ENCODE measurements at regions not wholly inside any gene's neighbourhood (a gene's known extent, or its start where the extent isn't known, plus 50 kb on each side); places are given as distances from the start of the nearest gene placed in this dataset.

GRCh38 chr10:131456411-131456810 lies 144.9 kb upstream of the TCERG1L start:
- H3K4me2 ChIP-seq, result no peak overlapping the region
- no peak overlapping the region for H2AFZ ChIP-seq (ENCODE audit: low read depth)

DNA sequence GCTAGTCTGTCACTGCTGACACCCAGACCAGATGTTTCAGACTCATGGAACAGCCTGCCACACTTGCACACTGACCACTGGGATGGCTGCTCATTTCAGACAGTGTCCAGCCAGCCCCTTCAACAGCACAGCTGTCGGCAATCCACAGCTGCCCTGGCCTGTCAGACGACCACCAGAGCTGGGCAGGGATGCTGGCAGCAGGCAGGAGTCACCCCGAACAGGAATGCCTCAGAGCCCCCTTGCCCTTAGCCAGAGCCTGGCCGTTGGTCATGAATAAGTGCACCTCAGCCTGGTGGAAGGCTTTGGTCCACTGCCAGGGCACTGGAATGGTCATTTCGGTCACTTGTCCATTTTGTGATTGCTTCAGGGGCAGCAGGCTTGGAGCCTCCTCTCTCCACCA lies 149.6 kb upstream of the TCERG1L start:
- Histone ChIP-seq H3K4me1 (ENCODE audit: low read depth, poor library complexity, severe bottlenecking) (no peaks in the 10 kb centered on the region), H3K27ac (no peak overlapping the region), H2AFZ (ENCODE audit: low read depth) (no peak overlapping the region), H4K20me1 (ENCODE audit: insufficient read depth) (no peaks in the 10 kb centered on the region), H3K79me2 (ENCODE audit: insufficient read depth, low read depth) (no peaks in the 10 kb centered on the region), H3K9ac (no peak overlapping the region), H3K4me3 (IDR thresholded peaks at IDR 0.05; ENCODE audit: insufficient read depth, low read depth, low read length) (no peak overlapping the region), H3K27me3 (ENCODE audit: insufficient read depth, low read depth) (peaks cover 1% of the 10 kb centered on the region; the same call in 1 of the 2 replicates), H3K4me2 (no peak overlapping the region), H3K36me3 (ENCODE audit: insufficient read depth) (no peaks in the 10 kb centered on the region)
- no peak for TF ChIP-seq CTCF (conservative IDR thresholded peaks at IDR 0.05; ENCODE audit: low read depth, low read length)

More at GRCh38 chr10:131456411-131456810, 144.9 kb upstream of the TCERG1L start:
- H3K9ac ChIP-seq, result no peak overlapping the region
- no peaks in the 10 kb centered on the region for H3K79me2 ChIP-seq (ENCODE audit: insufficient read depth, low read depth)
- H3K27me3 ChIP-seq (ENCODE audit: insufficient read depth, low read depth), result peaks cover 4% of the 10 kb centered on the region; the same call in 1 of the 2 replicates
- TF ChIP-seq CTCF (conservative IDR thresholded peaks at IDR 0.05; ENCODE audit: low read depth, low read length), result no peak
- no peaks in the 10 kb centered on the region for H4K20me1 ChIP-seq (ENCODE audit: insufficient read depth)
- H3K4me3 ChIP-seq (IDR thresholded peaks at IDR 0.05; ENCODE audit: insufficient read depth, low read depth, low read length), result no peak overlapping the region
- H3K27ac ChIP-seq, result no peak overlapping the region
- H3K4me1 ChIP-seq (ENCODE audit: low read depth, poor library complexity, severe bottlenecking), result no peaks in the 10 kb centered on the region
- H3K36me3 ChIP-seq (ENCODE audit: insufficient read depth), result no peaks in the 10 kb centered on the region

DNA sequence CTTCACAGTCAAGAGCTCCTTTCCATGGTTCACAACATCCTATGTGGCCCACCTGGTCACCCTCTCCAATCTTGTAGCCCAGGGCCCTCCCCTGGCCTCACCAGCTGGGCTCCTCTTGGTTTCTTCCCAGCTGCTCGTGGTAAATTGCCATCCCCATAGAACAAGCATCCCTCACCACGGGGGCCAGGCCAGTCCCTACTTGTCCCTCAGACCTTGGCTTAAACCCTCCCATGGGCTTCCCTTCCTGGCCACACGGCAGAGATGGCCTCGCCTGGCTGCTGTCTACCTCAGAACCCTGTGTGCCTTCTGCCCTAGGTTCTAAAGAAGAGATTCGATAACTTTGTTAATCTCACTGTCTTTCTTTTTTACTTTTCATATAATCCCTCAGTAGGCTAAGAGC lies 153.3 kb upstream of the TCERG1L start:
- Histone ChIP-seq H3K4me3 (IDR thresholded peaks at IDR 0.05; ENCODE audit: insufficient read depth, low read depth, low read length) (no peak overlapping the region), H3K27me3 (ENCODE audit: insufficient read depth, low read depth) (no peaks in the 10 kb centered on the region), H3K79me2 (ENCODE audit: insufficient read depth, low read depth) (no peaks in the 10 kb centered on the region), H3K27ac (no peak overlapping the region), H3K9ac (no peak overlapping the region), H3K4me2 (no peak overlapping the region), H3K4me1 (ENCODE audit: low read depth, poor library complexity, severe bottlenecking) (no peaks in the 10 kb centered on the region), H3K36me3 (ENCODE audit: insufficient read depth) (no peaks in the 10 kb centered on the region), H2AFZ (ENCODE audit: low read depth) (no peak overlapping the region), H4K20me1 (ENCODE audit: insufficient read depth) (no peaks in the 10 kb centered on the region)
- no peak for TF ChIP-seq CTCF (conservative IDR thresholded peaks at IDR 0.05; ENCODE audit: low read depth, low read length)

- Histone ChIP-seq H3K79me2 (ENCODE audit: insufficient read depth, low read depth) (no peaks in the 10 kb centered on the region), H3K4me2 (no peak overlapping the region), H3K27me3 (ENCODE audit: insufficient read depth, low read depth) (no peaks in the 10 kb centered on the region), H3K27ac (no peak overlapping the region), H3K36me3 (ENCODE audit: insufficient read depth) (no peaks in the 10 kb centered on the region), H3K4me3 (IDR thresholded peaks at IDR 0.05; ENCODE audit: insufficient read depth, low read depth, low read length) (no peak overlapping the region), H4K20me1 (ENCODE audit: insufficient read depth) (no peaks in the 10 kb centered on the region), H2AFZ (ENCODE audit: low read depth) (no peak overlapping the region), H3K4me1 (ENCODE audit: low read depth, poor library complexity, severe bottlenecking) (no peaks in the 10 kb centered on the region), H3K9ac (no peak overlapping the region)
- no peak for TF ChIP-seq CTCF (conservative IDR thresholded peaks at IDR 0.05; ENCODE audit: low read depth, low read length)
Measured at GRCh38 chr10:131469551-131469950, 158.0 kb upstream of the TCERG1L start.
